Stimulated activated effector memory CD8-positive, alpha-beta T cell treated with anti-CD3 and anti-CD28 coated beads, Interleukin-12 subunit alpha, Interleukin-12 subunit beta, amount 100 ng/mL, for 72 hours (primary cell): ENCODE measurements at regions not wholly inside any gene's neighbourhood (a gene's known extent, or its start where the extent isn't known, plus 50 kb on each side); places are given as distances from the start of the nearest gene placed in this dataset.
"Not testable (repeated sequence)": the region's sequence is repeated elsewhere in the genome, so short reads cannot be mapped to it uniquely, and the experiment has no call there.

ENCODE experiments used
- ATAC-seq: fragments of 150-1000 bp; cut with Tn5 transposase; 2 replicates; pipeline ENCODE4 v1.10.0; 2021
- DNase-seq, 2 donors: peaks; one replicate each; pipeline ENCODE4 v3.0.0; 2021 to 2022; ENCODE audit warnings: low spot score in 2 of 2
- H3K27ac Mint-ChIP-seq: one replicate; pipeline ENCODE4 v1.8.0; 2022; ENCODE audit warnings: mild to moderate bottlenecking, mixed read lengths
- H3K36me3 Mint-ChIP-seq: one replicate; pipeline ENCODE4 v1.8.0; 2022; ENCODE audit warnings: mild to moderate bottlenecking, mixed read lengths
- H3K4me1 Mint-ChIP-seq: one replicate; pipeline ENCODE4 v1.8.0; 2022; ENCODE audit warnings: mixed read lengths
- H3K4me3 Mint-ChIP-seq: one replicate; pipeline ENCODE4 v1.8.0; 2022; ENCODE audit warnings: mild to moderate bottlenecking, mixed read lengths
- H3K9me3 Mint-ChIP-seq: one replicate; pipeline ENCODE4 v1.8.0; 2022; ENCODE audit warnings: mixed read lengths

DNA sequence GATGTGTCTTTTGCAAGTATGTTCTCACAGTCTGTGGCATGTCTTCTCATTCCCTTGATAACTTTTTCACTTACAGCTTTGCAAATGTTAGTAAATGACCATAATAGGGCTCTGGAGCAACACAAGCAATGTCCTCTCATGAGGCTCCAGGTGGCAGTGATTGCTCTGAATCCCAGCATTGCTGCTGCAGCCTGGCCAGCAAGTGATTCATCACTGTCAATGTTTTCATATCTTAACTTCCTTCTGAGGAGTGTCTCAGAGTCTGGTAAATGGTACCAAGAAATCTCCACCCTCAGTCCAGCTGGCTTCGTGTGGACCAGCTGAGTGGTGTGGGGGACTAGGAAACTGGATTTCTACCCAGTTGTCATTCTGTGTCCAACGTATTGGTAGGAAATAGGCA lies 139.6 kb downstream of the MYLK4 start:
- ATAC-seq (no peak), DNase-seq (no peak)
- no peak overlapping the region for H3K4me3 Mint-ChIP-seq
- H3K36me3 Mint-ChIP-seq = no peaks in the 10 kb centered on the region
- H3K9me3 Mint-ChIP-seq = no peaks in the 10 kb centered on the region
- H3K4me1 Mint-ChIP-seq = no peaks in the 10 kb centered on the region
- H3K27ac Mint-ChIP-seq = no peak overlapping the region

- no peaks in the 10 kb centered on the region for H3K4me1 Mint-ChIP-seq
- H3K27ac Mint-ChIP-seq = no peak overlapping the region
- ATAC-seq (no peak), DNase-seq (no peak)
- H3K36me3 Mint-ChIP-seq = no peaks in the 10 kb centered on the region
- no peak overlapping the region for H3K4me3 Mint-ChIP-seq
- H3K9me3 Mint-ChIP-seq = no peaks in the 10 kb centered on the region
These were observed 142.2 kb downstream of the MYLK4 start for GRCh38 chr6:2608503-2608902.

DNA sequence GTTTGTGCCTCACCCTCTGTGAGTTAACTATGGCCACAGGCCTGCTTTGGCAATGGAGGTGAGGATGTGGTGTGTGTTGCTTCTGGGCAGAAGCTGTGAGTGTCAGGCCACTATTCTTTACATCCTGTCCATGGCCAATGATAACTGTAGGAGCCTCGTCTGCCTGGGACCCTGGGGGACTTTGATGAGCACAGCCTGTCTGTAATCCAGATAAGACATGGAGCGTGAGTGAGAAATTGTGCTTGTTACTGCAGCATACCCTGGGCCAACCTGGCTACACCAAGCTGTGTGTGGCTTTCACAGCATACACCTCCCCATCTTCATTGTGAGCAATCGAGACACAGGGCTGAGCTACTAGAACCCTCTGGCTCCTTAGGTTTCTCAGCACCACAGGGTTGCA lies 150.4 kb downstream of the MYLK4 start:
- no peaks in the 10 kb centered on the region for H3K9me3 Mint-ChIP-seq
- DNase-seq (no peak), ATAC-seq (no peak)
- no peak overlapping the region for H3K27ac Mint-ChIP-seq
- no peak overlapping the region for H3K4me3 Mint-ChIP-seq
- no peaks in the 10 kb centered on the region for H3K4me1 Mint-ChIP-seq
- no peaks in the 10 kb centered on the region for H3K36me3 Mint-ChIP-seq

- H3K36me3 Mint-ChIP-seq = no peaks in the 10 kb centered on the region
- no peaks in the 10 kb centered on the region for H3K9me3 Mint-ChIP-seq
- H3K4me1 Mint-ChIP-seq = no peaks in the 10 kb centered on the region
- no peak overlapping the region for H3K4me3 Mint-ChIP-seq
- H3K27ac Mint-ChIP-seq = no peak overlapping the region
- ATAC-seq (no peak), DNase-seq (no peak)
These were observed 150.9 kb downstream of the MYLK4 start for GRCh38 chr6:2599817-2600216.

DNA sequence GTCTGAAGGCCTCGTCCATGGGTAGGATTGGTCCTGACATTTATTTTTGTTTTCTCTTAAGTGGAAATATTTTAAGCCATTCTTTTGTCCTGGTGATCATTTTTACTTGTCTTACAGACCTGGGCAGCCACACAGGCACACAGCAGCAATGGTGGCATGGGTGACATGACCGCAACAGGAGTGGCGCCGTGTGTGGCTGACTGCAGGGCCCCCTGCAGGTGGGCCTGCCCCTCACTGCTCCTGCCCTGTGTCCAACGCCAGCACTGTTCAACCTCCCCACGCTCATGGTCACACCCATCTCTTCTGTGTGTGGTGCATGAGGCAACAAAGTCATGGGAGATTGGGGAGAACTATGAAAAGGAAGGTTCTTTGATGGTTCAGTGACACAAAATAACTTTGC lies 151.9 kb downstream of the MYLK4 start:
- no peak overlapping the region for H3K4me3 Mint-ChIP-seq
- no peaks in the 10 kb centered on the region for H3K9me3 Mint-ChIP-seq
- no peaks in the 10 kb centered on the region for H3K36me3 Mint-ChIP-seq
- DNase-seq (no peak), ATAC-seq (peak; percentile 34)
- no peak overlapping the region for H3K27ac Mint-ChIP-seq
- H3K4me1 Mint-ChIP-seq = no peaks in the 10 kb centered on the region

DNA sequence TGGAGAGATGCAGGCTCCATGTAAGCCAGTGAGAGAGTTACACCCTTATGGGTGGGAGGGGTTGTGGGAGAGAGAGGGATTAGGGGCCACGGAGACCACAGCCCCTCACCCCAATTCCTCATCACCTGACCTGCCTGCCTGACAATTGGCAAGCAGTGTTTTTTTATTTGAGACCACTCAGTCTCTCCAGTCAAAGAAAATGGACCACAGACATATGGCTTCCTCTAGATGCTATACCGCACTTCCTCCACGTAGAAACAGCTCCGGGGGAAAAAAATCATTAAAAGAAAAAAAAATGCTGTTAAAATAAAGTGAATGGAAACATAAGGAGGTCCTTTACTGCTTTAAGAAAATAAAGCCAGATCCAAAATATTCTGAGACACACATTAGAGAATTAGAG lies 152.7 kb downstream of the MYLK4 start:
- Mint-ChIP-seq H3K4me1 (no peaks in the 10 kb centered on the region), H3K27ac (no peak overlapping the region), H3K36me3 (no peaks in the 10 kb centered on the region), H3K4me3 (no peak overlapping the region), H3K9me3 (no peaks in the 10 kb centered on the region)
- ATAC-seq = no peak
- peak in 1 of 2 donors; percentile 33 for DNase-seq

DNA sequence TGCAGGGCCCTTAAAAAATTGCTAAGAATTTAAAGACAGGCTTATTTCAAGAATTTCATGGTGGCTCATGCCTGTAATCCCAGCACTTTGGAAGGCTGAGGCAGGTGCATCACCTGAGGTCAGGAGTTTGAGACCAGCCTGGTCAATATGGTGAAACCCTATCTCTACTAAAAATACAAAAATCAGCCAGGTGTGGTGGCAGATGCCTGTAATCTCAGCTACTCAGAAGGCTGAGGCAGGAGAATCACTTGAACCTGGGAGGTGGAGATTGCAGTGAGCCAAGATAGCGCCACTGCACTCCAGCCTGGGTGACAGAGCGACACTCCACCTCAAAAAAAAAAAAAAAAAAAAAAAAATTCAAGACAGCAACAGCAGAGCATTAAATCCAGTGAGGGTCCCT lies 153.3 kb downstream of the MYLK4 start:
- ATAC-seq, H3K4me3 Mint-ChIP-seq, H3K36me3 Mint-ChIP-seq, H3K27ac Mint-ChIP-seq, H3K4me1 Mint-ChIP-seq, H3K9me3 Mint-ChIP-seq: not testable (repeated sequence)
- peak in 1 of 2 donors; percentile 25 for DNase-seq

DNA sequence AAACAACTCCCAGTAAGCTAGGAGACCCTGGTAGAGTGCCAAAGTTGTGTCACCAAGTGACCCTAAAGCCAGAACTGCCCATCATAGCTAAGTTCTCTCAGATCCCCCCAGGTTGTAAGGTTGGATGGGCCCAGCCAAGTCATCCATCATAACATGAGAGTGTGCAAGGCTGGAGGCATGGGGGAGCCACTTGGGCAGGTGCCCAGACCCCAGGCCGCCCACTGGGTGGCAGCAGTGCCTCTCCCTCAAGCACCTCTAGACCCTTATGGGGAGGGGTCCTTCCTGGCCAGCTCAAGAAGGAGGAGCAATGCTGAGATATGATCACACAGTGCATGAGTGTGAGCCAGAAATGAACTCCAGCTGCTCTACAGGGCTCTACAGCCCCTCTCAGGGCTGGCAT lies 154.5 kb downstream of the MYLK4 start:
- no peaks in the 10 kb centered on the region for H3K9me3 Mint-ChIP-seq
- no peaks in the 10 kb centered on the region for H3K4me1 Mint-ChIP-seq
- ATAC-seq (no peak), DNase-seq (peak in 1 of 2 donors; percentile 43)
- H3K27ac Mint-ChIP-seq = no peak overlapping the region
- H3K4me3 Mint-ChIP-seq = no peak overlapping the region
- no peaks in the 10 kb centered on the region for H3K36me3 Mint-ChIP-seq

DNA sequence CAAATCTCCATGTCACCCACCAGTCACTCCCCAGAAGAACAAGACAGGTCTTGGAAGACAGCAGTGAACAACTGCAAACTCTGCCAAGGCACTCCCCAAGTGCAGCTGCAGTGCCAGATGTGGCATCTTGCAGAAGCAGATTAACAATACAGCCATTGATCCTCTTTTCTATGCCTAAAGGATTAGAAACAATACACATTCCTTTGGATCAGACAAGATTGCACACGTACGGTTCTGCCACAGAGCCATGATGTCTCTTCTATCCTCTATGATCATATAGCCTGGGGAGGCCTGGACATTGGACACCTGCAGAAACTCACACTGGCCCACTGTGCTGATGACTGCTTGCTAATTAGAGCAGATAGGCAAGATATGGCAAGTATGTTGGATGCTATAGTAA lies 155.9 kb downstream of the MYLK4 start:
- no peak for DNase-seq
- Mint-ChIP-seq H3K27ac (no peak overlapping the region), H3K9me3 (no peaks in the 10 kb centered on the region), H3K4me3 (no peak overlapping the region), H3K4me1 (no peaks in the 10 kb centered on the region), H3K36me3 (no peaks in the 10 kb centered on the region)
- no peak for ATAC-seq

DNA sequence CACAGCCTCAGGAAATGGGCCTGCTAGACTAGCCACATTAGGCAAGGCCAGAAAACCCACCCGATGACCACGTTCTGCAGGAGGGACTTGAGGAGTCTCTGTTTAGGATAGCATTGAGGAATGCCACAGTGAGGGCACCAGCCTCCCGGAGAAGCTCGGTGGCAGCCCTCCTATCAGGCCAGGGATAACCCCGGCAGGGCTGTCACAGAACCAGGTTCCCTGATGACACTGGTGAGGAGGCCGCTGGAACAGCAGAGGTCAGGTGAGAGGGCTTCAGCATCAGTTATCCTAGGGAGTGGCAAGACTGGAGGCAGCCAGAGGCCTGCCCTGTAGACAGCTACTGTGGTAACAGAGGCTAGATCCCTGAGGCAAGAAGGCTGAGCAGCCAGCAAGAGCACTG lies 157.6 kb downstream of the MYLK4 start:
- H3K27ac Mint-ChIP-seq = no peak overlapping the region
- H3K9me3 Mint-ChIP-seq = no peaks in the 10 kb centered on the region
- ATAC-seq = peak; percentile 33
- H3K4me1 Mint-ChIP-seq = no peaks in the 10 kb centered on the region
- H3K36me3 Mint-ChIP-seq = no peaks in the 10 kb centered on the region
- DNase-seq = no peak
- H3K4me3 Mint-ChIP-seq = no peak overlapping the region

GRCh38 chr6:2589171-2589661 lies 161.5 kb downstream of the MYLK4 start:
- Mint-ChIP-seq H3K4me3 (no peak overlapping the region), H3K4me1 (no peaks in the 10 kb centered on the region), H3K36me3 (no peaks in the 10 kb centered on the region), H3K27ac (no peak overlapping the region), H3K9me3 (peaks cover 2% of the 10 kb centered on the region)
- ATAC-seq = no peak
- DNase-seq = no peak

DNA sequence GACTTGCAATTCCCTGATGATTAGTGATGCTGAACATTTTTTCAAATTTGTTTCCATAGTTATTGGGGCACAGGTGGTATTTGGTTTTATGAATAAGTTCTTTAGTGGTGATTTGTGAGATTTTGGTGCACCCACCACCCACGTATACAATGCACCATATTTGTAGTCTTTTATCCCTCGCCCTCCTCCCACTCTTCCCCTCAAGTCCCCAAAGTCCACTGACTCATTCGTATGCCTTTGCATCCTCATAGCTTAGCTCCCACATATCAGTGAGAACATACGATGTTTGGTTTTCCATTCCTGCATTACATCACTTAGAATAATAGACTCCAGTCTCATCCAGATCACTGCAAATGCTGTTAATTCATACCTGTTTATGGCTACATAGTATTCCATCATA lies 167.3 kb downstream of the MYLK4 start:
- Mint-ChIP-seq H3K4me1 (no peaks in the 10 kb centered on the region), H3K9me3 (peaks cover 2% of the 10 kb centered on the region), H3K4me3 (no peak overlapping the region), H3K27ac (no peak overlapping the region), H3K36me3 (no peaks in the 10 kb centered on the region)
- DNase-seq = no peak
- ATAC-seq = no peak

DNA sequence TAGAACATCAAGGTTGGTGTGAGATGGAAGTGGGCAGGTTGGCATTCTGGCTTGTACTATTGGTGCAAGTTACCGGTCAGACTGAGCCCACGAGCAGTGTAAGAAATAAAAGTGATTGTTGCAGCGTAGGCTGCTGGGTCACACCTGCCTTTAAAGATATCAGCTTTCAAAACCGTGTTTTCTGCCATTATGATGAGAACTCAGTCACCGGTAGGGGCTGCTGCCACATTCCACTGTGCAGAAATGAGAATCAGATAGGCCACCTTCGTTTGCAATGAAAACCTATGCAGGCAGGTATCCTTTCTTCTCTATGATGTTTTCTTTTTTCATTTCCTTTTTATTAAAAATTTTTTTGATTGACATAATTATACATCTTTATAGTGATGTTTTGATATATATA lies 168.5 kb downstream of the MYLK4 start:
- H3K4me1 Mint-ChIP-seq = no peaks in the 10 kb centered on the region
- no peaks in the 10 kb centered on the region for H3K36me3 Mint-ChIP-seq
- no peak overlapping the region for H3K27ac Mint-ChIP-seq
- DNase-seq (no peak), ATAC-seq (no peak)
- H3K4me3 Mint-ChIP-seq = no peak overlapping the region
- H3K9me3 Mint-ChIP-seq = peaks cover 2% of the 10 kb centered on the region

DNA sequence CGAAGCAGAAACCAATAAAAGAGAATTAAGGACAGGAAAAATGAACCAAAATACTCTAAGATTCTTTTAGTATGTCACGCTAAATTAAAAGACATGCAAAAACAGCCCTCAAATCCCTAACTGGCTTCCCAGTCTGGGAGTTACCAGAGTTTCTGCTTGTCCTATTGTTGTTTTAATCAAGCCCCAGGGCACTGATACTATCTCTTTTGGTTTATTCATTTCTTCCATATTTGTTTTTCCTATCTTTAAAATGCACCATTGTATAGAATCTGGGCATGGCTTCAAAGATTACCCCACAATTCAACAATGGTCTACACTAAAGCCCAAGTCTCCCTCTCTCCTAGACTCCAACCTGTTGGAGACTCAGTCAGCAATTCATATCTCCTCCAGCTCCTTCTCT lies 169.1 kb downstream of the MYLK4 start:
- H3K36me3 Mint-ChIP-seq = no peaks in the 10 kb centered on the region
- H3K9me3 Mint-ChIP-seq = peaks cover 2% of the 10 kb centered on the region
- ATAC-seq = no peak
- H3K4me3 Mint-ChIP-seq = no peak overlapping the region
- H3K4me1 Mint-ChIP-seq = no peaks in the 10 kb centered on the region
- H3K27ac Mint-ChIP-seq = no peak overlapping the region
- no peak for DNase-seq

DNA sequence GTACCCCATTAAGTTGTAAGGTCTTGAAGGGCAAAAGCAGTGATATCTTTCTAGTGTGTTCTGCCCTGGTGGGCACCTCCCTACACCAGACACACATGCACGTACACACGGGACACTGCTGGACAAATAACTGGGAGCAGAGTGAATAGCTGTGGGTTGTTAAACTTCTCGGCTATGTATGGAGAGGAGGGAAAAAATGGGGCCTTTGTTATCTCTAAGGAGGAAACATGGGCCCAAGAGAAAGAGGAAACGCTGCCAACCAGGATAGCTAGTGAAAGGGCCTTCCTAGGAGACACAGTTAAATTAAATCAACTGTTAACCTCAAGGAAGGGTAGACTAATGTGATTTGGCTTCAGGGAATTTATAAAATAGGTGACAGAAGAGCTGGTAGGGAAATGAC lies 169.7 kb downstream of the MYLK4 start:
- no peak for DNase-seq

DNA sequence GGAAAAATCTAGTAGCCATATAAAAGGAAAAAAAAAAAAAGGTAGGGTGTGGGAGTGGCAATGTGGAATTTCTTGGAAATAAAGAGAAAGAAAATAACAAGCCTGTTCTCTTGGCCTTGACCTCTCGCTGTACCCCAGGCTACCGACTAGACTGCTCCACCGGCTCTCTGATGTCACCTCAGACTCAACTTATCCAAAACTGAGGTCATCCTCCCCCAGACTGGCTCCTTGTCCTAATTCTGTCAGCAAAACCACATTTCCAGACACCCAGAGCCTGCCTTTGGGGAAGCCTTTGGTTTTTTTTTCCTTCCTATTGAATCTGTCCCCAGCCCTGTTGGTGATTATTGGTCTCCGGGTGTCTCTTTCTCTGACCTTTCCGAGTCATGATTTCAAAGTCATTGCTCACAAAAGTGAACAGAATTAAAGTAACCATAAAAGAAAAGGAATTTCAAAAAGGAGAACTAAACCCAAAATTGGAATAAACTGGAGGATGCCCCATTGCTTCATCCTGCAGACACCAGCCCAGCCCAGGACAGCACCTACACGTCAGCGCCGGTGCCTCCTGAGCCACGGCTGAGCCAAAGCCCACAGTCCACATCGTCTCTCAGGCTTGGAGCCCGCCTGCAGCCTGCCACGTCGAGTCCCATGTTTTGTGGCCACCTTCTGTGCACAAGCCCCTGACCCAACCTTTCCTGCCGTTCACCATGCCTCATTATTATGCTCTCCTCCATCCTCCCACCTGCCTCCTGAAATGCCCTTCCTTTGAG lies 170.7 kb downstream of the MYLK4 start:
- Mint-ChIP-seq H3K36me3 (no peaks in the 10 kb centered on the region), H3K4me1 (no peaks in the 10 kb centered on the region), H3K27ac (no peak overlapping the region), H3K9me3 (peaks cover 1% of the 10 kb centered on the region), H3K4me3 (no peak overlapping the region)
- ATAC-seq (no peak), DNase-seq (no peak)

More for the DNA sequence above, 169.7 kb downstream of the MYLK4 start:
- H3K36me3 Mint-ChIP-seq = no peaks in the 10 kb centered on the region
- no peaks in the 10 kb centered on the region for H3K4me1 Mint-ChIP-seq
- H3K9me3 Mint-ChIP-seq = no peaks in the 10 kb centered on the region
- no peak for ATAC-seq
- no peak overlapping the region for H3K27ac Mint-ChIP-seq
- no peak overlapping the region for H3K4me3 Mint-ChIP-seq
